Astrocyte (in vitro differentiated cells and primary cell): ENCODE measurements at regions not wholly inside any gene's neighbourhood (a gene's known extent, or its start where the extent isn't known, plus 50 kb on each side); places are given as distances from the start of the nearest gene placed in this dataset.

Experiments used
- DNase-seq: peaks from one replicate; pipeline ENCODE4 v3.0.0-alpha.2; 2010; ENCODE audit warnings: low read depth
- FAIRE-seq: peaks from 2 replicates; lab custom pipeline; 2011; peaks lifted over from hg19 to GRCh38; lab: Jason Lieb, UNC
- H2AFZ ChIP-seq: 2 replicates; pipeline ENCODE4 v1.6.0; 2012; ENCODE audit warnings: low read depth, low read length, inconsistent platforms
- H3K27ac ChIP-seq: 2 replicates; pipeline ENCODE4 v1.5.1; 2011; ENCODE audit warnings: low read depth, low read length, inconsistent platforms
- H3K27me3 ChIP-seq: 2 replicates; pipeline ENCODE4 v1.6.0; 2011; ENCODE audit warnings: low read length, inconsistent platforms; ENCODE audit not compliant: insufficient read depth
- H3K36me3 ChIP-seq: 2 replicates; pipeline ENCODE4 v1.5.1; 2011; ENCODE audit warnings: low read length, inconsistent platforms; ENCODE audit not compliant: insufficient read depth
- H3K4me1 ChIP-seq: 2 replicates; pipeline ENCODE4 v1.5.1; 2011; ENCODE audit warnings: low read length, inconsistent platforms; ENCODE audit not compliant: insufficient read depth
- H3K4me2 ChIP-seq: 2 replicates; pipeline ENCODE4 v1.6.0; 2012; ENCODE audit warnings: low read length, inconsistent platforms
- H3K4me3 ChIP-seq: 2 replicates; pipeline ENCODE4 v1.5.1; 2011; ENCODE audit warnings: low read depth, mild to moderate bottlenecking, low read length, inconsistent platforms; ENCODE audit not compliant: insufficient read depth
- H3K79me2 ChIP-seq: 2 replicates; pipeline ENCODE4 v1.6.0; 2012; ENCODE audit warnings: mild to moderate bottlenecking, low read length, inconsistent platforms; ENCODE audit not compliant: insufficient read depth
- H3K9ac ChIP-seq: 2 replicates; pipeline ENCODE4 v1.6.0; 2012; ENCODE audit warnings: mild to moderate bottlenecking, low read length, inconsistent platforms
- H3K9me3 ChIP-seq: 2 replicates; pipeline ENCODE4 v1.5.1; 2012; ENCODE audit warnings: low read depth, mild to moderate bottlenecking, low read length, inconsistent platforms; ENCODE audit not compliant: insufficient read depth
- H4K20me1 ChIP-seq: 2 replicates; pipeline ENCODE4 v1.6.0; 2012; ENCODE audit warnings: low read length, inconsistent platforms; ENCODE audit not compliant: insufficient read depth
- H3K27ac Mint-ChIP-seq: one replicate; pipeline ENCODE4 v1.8.0; 2021; ENCODE audit warnings: mild to moderate bottlenecking, mixed read lengths; ENCODE audit not compliant: unreplicated experiment
- H3K27me3 Mint-ChIP-seq: one replicate; pipeline ENCODE4 v1.8.0; 2021; ENCODE audit warnings: low read depth, mixed read lengths; ENCODE audit not compliant: unreplicated experiment
- H3K36me3 Mint-ChIP-seq: one replicate; pipeline ENCODE4 v1.8.0; 2021; ENCODE audit warnings: low read depth, mixed read lengths; ENCODE audit not compliant: unreplicated experiment
- H3K4me1 Mint-ChIP-seq: one replicate; pipeline ENCODE4 v1.8.0; 2021; ENCODE audit warnings: low read depth, mixed read lengths; ENCODE audit not compliant: unreplicated experiment
- H3K4me3 Mint-ChIP-seq: one replicate; pipeline ENCODE4 v1.8.0; 2021; ENCODE audit warnings: mild to moderate bottlenecking, moderate library complexity, mixed read lengths; ENCODE audit not compliant: unreplicated experiment
- H3K9me3 Mint-ChIP-seq: one replicate; pipeline ENCODE4 v1.8.0; 2021; ENCODE audit warnings: mild to moderate bottlenecking, mixed read lengths; ENCODE audit not compliant: unreplicated experiment
- CTCF ChIP-seq: IDR thresholded peaks from 2 replicates; pipeline ENCODE4 v1.5.1; 2011; ENCODE audit warnings: low read depth, mild to moderate bottlenecking, inconsistent platforms, low read length, moderate library complexity; ENCODE audit not compliant: insufficient read depth
- EZH2 ChIP-seq: IDR thresholded peaks from 2 replicates; pipeline ENCODE4 v1.6.1; 2012; ENCODE audit warnings: mild to moderate bottlenecking, low read length, inconsistent platforms; ENCODE audit not compliant: insufficient read depth

GRCh38 chr3:111244760-111245159, 173.1 kb downstream of the NECTIN3 start:
- H3K9me3 ChIP-seq = peaks cover 11% of the 10 kb centered on the region
- no peak for TF ChIP-seq EZH2
- no peak for TF ChIP-seq CTCF
- no peaks in the 10 kb centered on the region for H3K27me3 Mint-ChIP-seq
- no peaks in the 10 kb centered on the region for H3K36me3 ChIP-seq
- H3K4me2 ChIP-seq = no peak overlapping the region
- H4K20me1 ChIP-seq = no peaks in the 10 kb centered on the region
- H3K4me1 Mint-ChIP-seq = peaks cover 17% of the 10 kb centered on the region
- no peak overlapping the region for H3K4me3 Mint-ChIP-seq
- peaks cover 3% of the 10 kb centered on the region for H3K9me3 Mint-ChIP-seq
- H3K4me1 ChIP-seq = peaks cover 7% of the 10 kb centered on the region
- H2AFZ ChIP-seq = no peak overlapping the region
- peaks cover 3% of the 10 kb centered on the region for H3K27me3 ChIP-seq
- DNase-seq (no peak), FAIRE-seq (peak; percentile 73)
- no peak overlapping the region for H3K9ac ChIP-seq
- H3K27ac ChIP-seq = no peak overlapping the region
- H3K27ac Mint-ChIP-seq = no peak overlapping the region
- no peaks in the 10 kb centered on the region for H3K36me3 Mint-ChIP-seq
- no peaks in the 10 kb centered on the region for H3K79me2 ChIP-seq
- H3K4me3 ChIP-seq = no peak overlapping the region

- no peak overlapping the region for H3K27ac Mint-ChIP-seq
- peak; percentile 95 for FAIRE-seq
- peaks cover 9% of the 10 kb centered on the region for H3K9me3 ChIP-seq
- peak; percentile 83 for DNase-seq
- no peak overlapping the region for H3K4me3 Mint-ChIP-seq
- no peak overlapping the region for H3K27ac ChIP-seq
- no peaks in the 10 kb centered on the region for H4K20me1 ChIP-seq
- H3K4me1 ChIP-seq = peaks cover 7% of the 10 kb centered on the region
- H3K27me3 Mint-ChIP-seq = no peaks in the 10 kb centered on the region
- peak overlapping the region; percentile 40 for H3K4me2 ChIP-seq
- H3K79me2 ChIP-seq = no peaks in the 10 kb centered on the region
- no peak overlapping the region for H2AFZ ChIP-seq
- no peaks in the 10 kb centered on the region for H3K9me3 Mint-ChIP-seq
- no peak for TF ChIP-seq EZH2
- TF ChIP-seq CTCF = no peak
- no peak overlapping the region for H3K4me3 ChIP-seq
- peaks cover 17% of the 10 kb centered on the region for H3K4me1 Mint-ChIP-seq
- H3K36me3 Mint-ChIP-seq = no peaks in the 10 kb centered on the region
- H3K36me3 ChIP-seq = no peaks in the 10 kb centered on the region
- H3K9ac ChIP-seq = no peak overlapping the region
- peaks cover 3% of the 10 kb centered on the region for H3K27me3 ChIP-seq
Observed at GRCh38 chr3:111246967-111247760, 175.5 kb downstream of the NECTIN3 start.

- Histone ChIP-seq H3K9ac (no peak overlapping the region), H3K79me2 (no peaks in the 10 kb centered on the region), H2AFZ (no peak overlapping the region), H3K4me3 (no peak overlapping the region), H3K9me3 (no peaks in the 10 kb centered on the region), H3K4me2 (no peak overlapping the region), H3K27ac (no peak overlapping the region), H3K27me3 (peaks cover 3% of the 10 kb centered on the region), H3K36me3 (no peaks in the 10 kb centered on the region), H3K4me1 (peaks cover 7% of the 10 kb centered on the region), H4K20me1 (no peaks in the 10 kb centered on the region)
- Mint-ChIP-seq H3K4me3 (no peak overlapping the region), H3K9me3 (no peaks in the 10 kb centered on the region), H3K27ac (no peak overlapping the region), H3K27me3 (no peaks in the 10 kb centered on the region), H3K36me3 (no peaks in the 10 kb centered on the region), H3K4me1 (peaks cover 17% of the 10 kb centered on the region)
- no peak for DNase-seq
- TF ChIP-seq EZH2 (no peak), CTCF (no peak)
- FAIRE-seq = no peak
Observed at GRCh38 chr3:111248406-111248805, 176.8 kb downstream of the NECTIN3 start.
